CD4-positive, alpha-beta T cell treated with Interleukin-17A for 4 hours (primary cell): ENCODE measurements at regions not wholly inside any gene's neighbourhood (a gene's known extent, or its start where the extent isn't known, plus 50 kb on each side); places are given as distances from the start of the nearest gene placed in this dataset.

Experiments
- DNase-seq: peaks from one replicate; pipeline ENCODE4 v3.0.0-alpha.2; 2020; ENCODE audit warnings: mixed read lengths

- DNase-seq = no peak
Measured at GRCh38 chr6:132977413-132977812, 163.0 kb downstream of the RPS12 start.

GRCh38 chr6:132978685-132979084, 164.3 kb downstream of the RPS12 start:
- no peak for DNase-seq

DNA sequence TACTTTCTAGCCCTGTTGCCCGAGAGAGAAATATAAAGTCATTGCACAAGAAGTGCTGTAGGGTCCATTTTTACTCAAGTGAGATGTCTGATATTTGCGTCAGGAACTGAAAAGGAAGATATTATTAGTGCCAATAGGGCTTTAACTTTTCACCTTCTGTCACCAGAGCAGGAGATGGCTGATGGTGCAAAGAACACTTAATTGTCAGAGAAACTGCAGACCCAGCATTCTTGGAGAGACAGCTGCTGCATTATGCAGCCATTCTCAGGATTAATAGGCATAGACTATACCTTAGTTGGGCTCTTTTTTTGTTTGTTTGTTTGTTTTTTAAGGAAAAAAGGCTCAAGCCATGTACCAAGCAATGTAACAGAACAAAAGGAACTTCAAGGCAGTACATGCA, 179.4 kb downstream of the RPS12 start:
- no peak for DNase-seq

DNA sequence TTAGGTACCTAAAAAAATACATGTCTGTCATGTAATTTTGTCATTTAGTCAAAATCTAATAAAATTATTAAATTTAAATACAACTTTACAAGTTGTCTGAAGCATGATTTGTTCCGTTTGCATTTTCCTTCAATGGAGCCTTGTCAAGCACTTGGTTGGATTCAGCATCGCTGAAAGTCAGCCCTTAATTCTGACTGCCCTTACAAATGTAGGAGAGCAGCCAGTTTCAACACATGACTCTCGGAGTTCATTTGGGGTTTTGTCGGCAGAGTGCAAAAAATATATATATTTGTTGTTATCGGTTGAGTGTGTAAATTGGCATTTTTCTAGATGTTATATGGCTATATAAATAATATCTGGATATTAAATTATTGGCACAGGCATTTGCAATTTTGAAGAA, 180.6 kb downstream of the RPS12 start:
- no peak for DNase-seq

- no peak for DNase-seq
Measured at GRCh38 chr6:132995432-132995831, 181.1 kb downstream of the RPS12 start.

GRCh38 chr6:132998418-132998817, 184.0 kb downstream of the RPS12 start:
- no peak for DNase-seq

DNA sequence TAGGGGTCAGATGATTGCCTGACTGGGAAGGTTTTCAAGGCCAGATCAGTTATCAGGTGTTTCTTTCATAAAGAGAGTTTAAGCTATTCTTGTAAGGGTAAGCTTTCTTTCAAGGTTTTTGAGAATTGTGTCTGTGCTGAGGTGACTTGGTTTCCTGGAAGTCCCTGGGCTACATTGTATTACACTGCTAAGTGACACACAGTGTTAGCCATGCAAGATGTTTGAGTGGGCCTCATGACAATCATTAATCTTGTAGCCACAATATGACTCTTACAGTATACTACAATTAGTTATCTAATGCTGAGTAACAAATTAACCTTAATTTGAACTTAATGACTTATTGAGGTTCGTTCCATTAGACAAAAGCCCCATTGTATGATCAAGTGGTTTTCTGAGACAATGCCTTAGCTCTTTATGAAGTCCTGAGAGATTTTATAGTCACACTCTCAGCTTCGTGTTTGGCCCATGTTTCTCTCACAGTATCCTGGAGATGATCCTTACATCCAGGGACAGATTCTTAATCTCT, 186.7 kb downstream of the RPS12 start:
- DNase-seq = no peak

DNA sequence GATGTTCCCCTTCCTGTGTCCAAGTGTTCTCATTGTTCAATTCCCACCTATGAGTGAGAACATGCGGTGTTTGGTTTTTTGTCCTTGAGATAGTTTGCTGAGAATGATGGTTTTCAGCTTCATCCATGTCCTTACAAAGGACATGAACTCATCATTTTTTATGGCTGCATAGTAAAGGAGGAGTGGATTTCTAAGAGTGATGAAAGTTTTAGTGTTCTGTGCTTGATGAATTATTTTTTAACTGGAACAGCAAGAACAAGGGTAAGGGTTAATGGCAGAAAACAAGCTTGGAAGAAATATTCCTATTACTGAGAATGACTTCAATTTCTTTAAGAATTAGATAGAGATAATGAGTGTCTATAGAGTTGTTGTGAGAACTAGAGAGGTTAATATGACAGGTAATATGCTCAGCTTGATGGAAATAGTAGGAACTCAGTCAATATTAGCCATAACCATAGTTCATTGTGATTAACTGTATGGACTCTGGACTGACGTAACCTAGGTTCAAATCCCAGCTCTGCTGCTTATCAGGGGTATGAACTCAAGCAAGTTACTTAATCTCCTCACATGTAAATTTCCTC, 190.0 kb downstream of the RPS12 start:
- no peak for DNase-seq

DNA sequence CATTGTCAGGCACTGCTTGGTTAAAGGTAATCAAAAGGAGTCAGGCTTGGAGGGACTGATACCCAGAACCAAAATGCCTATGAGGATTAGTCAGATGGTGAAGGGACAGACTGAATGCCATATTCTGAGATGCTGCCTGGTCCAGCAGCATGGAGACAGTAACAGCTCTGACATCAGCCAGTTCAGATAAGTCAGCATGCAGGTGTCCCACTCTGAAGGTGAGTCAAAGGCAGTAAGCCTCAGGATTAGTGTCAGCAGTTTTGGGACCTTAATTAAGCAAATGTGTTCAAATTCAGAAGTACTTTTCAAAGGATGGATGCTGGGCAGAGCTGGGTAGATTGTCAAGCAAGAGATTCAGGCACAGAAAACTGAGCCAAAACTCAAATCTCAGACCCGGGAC, 198.4 kb downstream of the RPS12 start:
- DNase-seq = no peak

DNA sequence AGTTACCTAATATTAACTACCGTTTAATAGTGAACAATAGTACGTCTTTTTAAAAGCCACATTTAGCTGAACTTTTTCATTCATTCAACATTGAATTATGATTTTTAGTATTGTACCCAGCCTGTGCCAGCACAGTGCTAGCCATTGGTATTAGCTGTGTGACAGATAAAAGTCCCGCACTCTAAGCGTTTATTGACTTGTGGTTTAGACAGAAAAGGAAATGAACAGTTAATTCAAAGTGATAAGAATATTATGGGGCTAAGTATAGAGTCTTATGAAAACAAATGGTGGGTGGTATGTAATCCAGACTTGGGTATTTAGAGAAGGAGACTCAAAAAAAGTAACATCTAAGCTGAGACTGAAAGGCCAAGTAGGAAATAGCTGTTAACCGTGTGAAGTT, 202.3 kb downstream of the RPS12 start:
- no peak for DNase-seq

GRCh38 chr6:133017581-133017980, 203.2 kb downstream of the RPS12 start:
- no peak for DNase-seq

GRCh38 chr6:133026705-133027104, 212.3 kb downstream of the RPS12 start:
- no peak for DNase-seq

DNA sequence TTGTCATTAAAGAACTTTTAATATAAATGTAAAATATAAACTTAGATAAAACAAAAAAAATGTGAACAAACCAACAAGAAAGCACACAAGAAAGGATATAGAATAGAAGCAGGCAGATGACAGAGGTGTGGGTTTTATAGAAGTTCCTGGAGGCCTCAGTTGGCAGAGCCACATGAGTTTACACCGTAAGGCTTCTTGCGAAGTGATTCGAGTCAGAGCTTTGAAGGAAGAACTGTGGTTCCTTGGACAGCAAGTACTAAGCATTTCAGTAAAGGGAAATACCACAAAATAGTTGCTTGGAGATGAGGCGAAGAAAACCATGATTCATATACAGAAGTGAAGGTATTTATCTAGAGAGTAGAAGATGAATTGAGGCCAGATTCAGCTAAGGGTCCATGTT, 207.9 kb upstream of the EYA4 start:
- DNase-seq = no peak

DNA sequence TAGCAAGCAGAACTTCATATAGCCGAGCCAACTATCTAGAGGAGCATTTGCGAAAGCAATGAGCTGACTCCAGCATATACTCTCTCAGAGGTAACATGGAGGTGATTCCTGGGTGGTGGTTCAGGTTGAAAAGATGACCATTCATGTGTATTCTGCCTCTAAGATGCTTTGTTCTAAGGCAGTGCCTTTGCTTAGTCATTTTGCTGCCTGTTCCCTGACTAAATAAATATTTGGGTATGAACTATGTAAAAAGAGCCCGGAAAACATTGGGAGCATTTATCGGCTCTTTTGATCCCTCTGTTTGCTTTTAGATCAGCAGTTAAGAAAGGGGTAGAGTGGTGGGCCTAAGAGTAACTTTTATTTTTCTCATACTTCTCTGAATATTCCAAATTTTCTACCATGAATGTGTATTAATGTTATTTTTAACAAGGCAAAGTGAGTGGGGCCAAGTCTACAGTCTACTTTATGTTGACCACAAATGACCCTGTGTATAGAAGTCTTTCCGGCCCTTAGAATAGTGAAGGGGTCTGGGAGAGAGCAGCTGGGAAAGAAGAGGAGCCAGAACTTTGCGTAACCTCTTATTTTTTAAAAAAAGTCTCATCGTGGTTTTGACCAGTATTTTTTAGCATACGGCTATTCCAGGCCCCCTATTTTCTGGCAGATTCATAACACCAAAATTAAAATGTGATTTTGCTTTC, 206.5 kb upstream of the EYA4 start:
- no peak for DNase-seq

GRCh38 chr6:133040094-133040802, 200.9 kb upstream of the EYA4 start:
- no peak for DNase-seq

DNA sequence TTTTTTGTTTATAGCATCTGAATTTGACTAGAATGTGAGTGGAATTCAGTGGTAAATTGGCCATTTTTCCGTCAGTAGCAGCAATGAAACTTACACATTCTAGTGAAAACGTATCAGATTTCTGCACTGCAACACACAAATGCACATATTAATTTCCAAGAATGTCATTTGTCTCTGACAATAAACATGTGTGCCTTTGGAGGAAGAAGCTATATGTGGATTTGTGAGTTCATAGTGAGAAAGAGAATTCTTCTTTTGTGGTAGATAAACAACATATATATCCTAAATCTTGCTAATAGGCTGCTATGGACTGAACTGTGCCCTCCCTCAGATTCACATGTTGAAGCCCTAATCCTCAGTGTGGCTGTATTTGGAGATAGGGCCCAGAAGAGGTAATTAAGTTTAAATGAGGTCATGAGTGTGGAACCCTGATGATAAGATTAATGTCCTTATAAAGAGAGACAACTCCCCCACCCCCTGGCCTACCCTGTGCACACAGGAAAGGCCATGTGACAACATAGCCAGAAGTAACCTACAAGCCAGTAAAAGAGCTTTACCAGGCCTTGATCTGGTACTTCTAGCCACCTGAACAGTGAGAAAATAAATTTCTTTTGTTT, 200.2 kb upstream of the EYA4 start:
- DNase-seq = no peak

- DNase-seq = no peak
Measured at GRCh38 chr6:133042550-133043120, 198.5 kb upstream of the EYA4 start.

- no peak for DNase-seq
Measured at GRCh38 chr6:133046576-133046975, 194.6 kb upstream of the EYA4 start.

DNA sequence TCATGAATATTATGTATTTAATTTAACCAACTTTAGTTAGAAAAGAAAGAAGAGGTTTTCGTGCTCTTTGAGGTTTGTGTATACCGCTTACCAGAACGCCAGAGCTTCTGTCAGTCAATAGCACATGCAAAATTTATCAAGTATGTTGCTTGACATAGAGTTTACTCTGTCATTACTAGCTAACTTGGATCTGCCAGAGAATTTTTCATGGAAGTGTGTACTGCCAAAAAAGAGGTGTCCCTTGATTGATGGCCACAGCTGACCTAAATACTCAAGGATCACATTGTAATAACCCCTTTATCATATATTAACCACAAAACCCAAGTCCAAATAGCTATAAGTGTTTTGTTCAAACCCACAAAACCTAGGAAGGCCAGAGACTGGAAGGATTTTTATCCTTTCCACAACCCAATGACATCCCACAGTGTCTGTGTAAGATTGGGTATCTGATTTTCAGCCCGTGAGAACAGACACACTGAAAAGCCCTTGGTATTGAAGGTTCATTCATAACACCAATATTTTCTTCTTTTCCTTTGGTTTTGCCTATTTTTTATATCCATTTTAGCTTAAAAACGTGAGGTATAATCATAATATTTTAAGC, 194.0 kb upstream of the EYA4 start:
- DNase-seq = no peak

GRCh38 chr6:133047706-133048105, 193.5 kb upstream of the EYA4 start:
- DNase-seq = no peak

GRCh38 chr6:133051240-133051639, 189.9 kb upstream of the EYA4 start:
- DNase-seq = no peak

GRCh38 chr6:133052465-133052864, 188.7 kb upstream of the EYA4 start:
- DNase-seq = no peak

GRCh38 chr6:133055441-133055966, 185.7 kb upstream of the EYA4 start:
- DNase-seq = no peak
